HG02943 (cell line): ENCODE measurements at regions not wholly inside any gene's neighbourhood (a gene's known extent, or its start where the extent isn't known, plus 50 kb on each side); places are given as distances from the start of the nearest gene placed in this dataset.

Experiments used
- ATAC-seq: cut with Tn5 transposase; IDR thresholded peaks from one replicate; pipeline ENCODE4 v1.9.1; 2021; ENCODE audit warnings: mild to moderate bottlenecking, low read depth, moderate library complexity; ENCODE audit not compliant: unreplicated experiment

DNA sequence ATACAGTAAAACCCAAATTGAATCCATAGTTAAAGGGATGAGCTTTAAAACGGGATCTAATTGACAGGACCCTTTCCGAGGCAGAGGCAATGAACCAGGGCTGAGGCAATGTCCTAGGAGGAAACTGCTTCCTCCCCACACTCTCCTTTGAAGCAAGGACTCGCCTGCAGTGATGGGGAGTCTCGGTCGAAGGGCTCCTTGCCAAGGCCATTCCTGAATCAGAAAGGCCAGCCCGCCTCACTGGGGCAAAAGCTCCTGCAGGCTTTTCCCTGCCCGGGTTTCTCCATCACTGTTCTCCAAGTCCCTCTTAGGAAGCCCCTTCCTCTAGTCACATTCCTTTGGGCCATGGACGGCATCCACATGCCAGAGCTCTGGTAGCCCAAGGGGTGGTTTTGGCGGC lies 132.0 kb downstream of the RBFOX3 start:
- ATAC-seq = no peak

DNA sequence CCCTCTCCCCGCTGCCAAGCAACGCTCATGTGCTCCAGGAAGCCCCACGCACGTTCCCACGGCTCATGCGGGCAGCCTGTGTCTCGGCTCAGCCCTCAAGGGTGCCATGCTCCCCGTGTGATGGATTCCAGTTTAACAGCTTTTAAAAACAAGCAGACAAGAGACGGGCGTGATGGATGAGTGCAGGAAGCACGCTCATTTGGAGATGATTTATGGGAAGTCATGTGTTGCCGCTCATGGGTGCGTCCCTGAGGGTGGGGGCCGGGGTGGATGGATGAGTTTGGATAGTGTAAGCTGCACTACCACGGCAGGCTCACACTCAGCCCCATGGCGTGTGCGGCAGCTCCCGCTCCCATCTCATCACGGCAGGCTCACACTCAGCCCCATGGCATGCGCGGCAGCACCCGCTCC lies 132.8 kb downstream of the RBFOX3 start:
- no peak for ATAC-seq

DNA sequence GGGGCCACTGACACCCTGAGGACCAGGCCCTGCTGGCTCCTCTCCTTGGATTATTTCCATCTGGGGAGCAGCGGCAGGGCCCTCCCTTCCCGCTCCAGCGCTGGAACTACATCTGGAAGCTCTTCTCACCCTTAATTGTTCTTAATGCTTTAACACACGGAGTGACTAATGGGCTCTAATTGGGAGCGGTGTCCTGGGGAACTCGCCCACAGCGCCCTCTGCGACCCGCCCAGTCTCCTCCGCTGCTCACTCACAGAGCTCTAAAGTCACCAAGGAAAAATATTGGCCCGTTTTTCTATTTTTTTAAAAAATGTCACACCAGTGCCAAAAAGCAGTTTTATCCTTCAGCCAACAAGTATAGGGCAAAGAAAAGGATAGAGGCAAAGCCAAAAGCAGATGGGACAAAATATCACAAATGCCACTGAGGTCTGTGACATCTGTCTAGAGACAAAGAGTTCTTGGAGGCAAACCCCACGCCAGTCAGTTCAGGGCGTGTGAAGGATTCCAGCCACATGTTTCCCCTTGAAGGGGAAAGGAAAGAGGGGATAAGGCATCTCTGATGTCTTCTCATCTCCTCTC lies 134.7 kb downstream of the RBFOX3 start:
- no peak for ATAC-seq

DNA sequence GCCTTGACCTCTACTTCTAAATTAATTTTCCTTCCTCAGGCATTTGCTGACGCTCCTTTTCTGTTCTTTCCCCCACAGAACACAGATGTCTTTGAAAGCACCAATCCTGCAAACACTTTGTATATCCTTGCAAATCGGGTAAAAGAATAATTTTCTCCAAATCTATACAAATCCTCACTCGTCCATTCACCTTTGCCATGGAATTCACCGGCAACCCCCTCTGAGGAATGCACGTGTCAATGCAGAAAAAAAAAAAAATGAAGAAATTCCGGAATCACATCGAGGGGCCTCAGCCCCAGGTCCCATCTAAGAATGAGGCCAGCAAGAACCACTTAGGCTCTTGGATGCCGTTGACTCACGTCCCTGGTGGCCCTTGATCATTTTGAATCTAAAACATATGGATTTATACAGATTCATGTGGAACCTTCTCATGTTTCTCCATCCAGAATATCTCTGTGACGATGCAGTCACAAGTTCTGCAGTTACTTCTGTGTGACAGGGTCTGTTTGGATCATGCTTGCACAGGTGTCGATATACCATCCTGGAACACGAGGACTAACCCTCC lies 136.9 kb downstream of the RBFOX3 start:
- no peak for ATAC-seq

DNA sequence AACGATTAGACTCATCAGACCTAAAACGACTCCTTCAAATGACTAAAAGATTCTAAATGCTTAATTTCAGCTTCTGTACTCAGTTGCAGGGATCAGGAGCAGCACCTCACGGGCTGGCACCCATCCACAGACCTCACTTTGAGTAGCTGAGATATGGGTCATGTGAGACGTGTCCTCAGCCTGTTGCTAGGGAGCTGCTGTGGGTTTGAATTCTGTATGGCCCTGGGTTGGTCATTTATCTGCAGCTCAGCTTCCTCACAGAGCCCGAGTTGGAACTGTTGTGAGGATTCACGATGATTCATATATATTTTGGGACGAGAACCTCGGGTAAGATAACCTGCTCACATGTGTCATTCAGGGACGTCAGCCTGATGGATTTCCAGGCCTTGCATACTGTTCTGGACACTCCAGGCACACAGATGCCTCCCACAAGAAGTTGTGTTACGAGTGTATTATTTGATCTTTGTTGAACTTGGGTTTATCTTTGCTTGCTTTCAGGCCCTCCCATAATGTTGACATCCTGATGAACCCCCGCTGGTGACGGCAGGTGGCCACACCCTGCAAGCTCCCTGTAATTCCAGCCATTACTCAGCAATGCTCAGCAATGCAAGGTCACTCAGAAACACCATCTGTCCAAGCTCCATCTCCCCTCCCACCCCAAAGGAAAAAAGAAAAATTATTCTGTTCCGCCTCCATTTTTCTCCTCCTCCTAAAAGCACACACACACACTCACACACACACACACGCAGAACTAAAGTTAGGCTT lies 137.6 kb downstream of the RBFOX3 start:
- no peak for ATAC-seq

DNA sequence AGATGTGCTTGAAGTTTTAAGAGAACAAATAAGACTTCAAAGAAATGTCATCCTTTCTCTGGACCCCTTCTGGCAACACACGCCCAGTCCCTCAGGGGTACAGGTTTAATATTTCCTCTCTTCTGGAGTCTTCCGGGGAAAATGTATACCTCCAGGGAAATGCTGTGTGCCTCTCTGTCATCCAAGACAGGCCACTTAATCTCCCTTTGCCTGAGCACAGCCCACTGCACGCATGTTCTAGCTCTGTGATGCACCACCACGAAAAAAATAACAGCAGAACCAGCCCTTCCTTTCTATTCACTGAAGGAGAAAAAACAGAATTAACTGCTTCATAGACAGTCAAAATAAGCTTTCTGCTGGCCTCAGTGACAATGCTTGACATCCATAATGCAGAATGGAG lies 140.1 kb downstream of the RBFOX3 start:
- no peak for ATAC-seq

DNA sequence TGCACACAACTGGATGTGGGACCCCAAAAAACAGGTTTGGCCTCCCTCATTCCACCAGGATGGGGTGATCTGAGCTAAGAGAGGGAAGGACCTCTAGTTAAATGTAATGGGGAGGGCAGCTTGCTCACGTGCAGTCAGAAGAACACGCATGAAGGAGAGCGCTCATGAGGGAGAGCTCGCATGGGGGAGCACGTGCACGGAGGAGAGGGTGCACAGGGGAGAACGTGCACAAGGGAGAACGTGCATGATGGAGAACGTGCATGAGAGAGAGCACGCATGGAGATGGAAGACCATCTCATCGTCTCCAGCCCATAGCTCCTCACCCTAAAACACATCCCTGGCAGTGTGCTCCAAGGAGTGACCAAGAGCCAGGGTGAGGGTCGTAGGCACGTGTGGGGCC lies 141.2 kb downstream of the RBFOX3 start:
- no peak for ATAC-seq

DNA sequence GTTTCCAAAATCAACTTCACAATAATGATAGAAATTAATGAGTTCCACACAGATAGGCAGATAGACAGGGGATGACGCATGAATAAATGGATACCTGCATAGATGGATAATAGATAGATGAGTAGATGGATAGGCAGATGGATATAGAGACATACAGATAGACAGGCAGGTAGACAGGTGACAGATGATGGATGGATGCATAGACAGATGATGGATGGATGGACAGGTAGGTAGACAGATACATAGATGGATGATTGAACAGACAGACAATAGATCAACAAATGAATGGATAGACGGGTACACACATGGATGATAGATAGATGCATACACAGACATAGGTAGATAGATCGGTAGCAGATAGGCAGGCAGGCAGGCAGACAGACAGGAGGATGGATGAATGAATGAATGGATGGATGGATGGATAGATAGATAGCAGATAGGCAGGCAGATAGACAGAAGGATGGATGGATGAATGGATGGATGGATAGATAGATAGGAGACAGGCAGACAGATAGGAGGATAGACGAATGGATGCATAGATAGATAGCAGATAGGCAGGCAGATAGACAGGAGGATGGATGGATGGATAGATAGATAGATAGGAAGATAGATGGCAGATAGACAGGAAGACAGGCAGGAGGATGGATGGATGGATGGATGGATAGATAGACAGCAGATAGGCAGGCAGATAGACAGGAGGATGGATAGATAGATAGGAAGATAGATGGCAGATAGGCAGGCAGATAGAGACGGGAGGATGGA lies 142.5 kb downstream of the RBFOX3 start:
- ATAC-seq = no peak

DNA sequence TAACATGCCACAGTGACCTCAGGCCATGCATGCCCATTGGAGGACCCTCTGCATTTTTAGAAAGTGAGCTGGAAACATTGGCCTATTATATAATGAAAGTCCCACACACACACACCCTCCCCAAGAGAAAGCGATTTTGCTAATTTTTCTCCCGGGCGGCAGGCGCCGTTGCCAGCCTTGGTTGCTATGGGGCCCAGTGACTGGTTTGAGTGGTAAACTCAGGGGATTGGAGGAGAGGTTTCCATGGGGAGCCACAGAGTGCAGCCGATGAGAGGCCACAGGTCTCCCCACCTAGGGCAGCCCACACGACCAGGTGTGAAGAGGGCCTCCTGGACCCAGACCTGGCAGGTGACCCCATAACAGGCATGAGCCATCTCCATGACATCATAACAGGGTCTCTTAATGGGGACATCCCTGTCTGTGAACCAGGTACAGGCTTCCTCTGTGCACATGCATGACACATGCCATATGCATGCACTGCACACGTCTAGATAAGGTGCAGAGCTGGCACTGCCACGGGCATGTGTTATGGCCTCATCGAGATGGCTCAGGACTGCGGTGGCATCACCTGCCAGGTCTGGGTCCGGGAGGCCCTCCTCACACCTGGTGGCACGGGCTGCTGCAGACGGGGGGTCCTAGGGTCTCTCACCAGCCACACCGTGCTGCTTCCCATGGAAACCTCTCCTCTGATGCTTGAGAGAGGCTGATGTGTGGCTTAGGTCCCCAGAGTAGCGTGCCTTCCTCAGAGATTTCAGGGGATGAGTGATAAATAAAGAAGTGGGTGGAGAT lies 144.1 kb downstream of the RBFOX3 start:
- no peak for ATAC-seq

DNA sequence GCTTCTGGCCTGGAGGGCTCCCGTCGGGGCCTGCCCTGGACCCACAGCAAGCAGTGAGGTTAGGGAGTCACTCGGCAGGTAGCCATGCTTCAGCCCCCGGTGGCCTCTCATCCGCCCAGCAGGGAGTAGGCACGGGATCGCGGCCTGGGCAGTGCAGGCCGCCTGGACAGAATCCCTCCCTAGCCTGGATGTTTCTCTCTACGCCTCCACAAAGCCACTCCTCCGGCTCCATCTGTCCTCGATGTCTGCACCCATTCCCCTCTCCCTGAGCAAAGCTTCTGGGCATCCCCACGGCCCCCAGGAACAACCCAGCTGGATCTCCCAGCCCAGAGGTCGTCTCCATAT lies 145.2 kb downstream of the RBFOX3 start:
- no peak for ATAC-seq

DNA sequence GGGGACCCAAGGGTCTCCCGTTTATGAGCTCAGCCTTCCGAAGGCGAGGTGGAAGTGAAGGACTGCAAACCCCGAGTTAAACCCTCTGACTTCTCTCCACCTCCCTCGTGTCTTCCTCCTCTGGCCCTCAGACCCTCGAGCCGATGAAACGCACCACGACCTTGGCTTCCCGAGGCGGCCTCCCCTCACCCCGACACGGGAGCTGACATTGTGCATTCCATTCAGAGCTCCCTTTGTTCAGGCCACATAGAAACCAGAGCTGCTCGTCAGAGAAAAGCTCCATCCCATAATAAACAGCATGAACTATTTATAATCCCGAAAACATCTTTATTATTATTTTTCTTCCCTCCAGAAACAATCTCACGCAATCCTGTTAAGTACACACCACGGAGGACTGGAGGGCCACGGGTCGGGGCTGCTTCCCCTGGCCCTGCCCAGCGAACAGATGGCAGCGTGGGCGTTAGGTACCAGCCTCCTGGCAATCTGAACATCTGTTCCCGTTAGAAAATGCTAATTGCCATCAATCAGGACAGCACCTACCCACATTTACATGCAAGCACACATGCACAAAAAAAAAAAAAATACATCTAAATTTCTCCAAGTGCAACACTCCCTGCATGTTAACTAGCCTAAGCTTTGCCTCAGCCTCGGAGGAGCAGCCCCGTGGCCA lies 145.7 kb downstream of the RBFOX3 start:
- no peak for ATAC-seq

DNA sequence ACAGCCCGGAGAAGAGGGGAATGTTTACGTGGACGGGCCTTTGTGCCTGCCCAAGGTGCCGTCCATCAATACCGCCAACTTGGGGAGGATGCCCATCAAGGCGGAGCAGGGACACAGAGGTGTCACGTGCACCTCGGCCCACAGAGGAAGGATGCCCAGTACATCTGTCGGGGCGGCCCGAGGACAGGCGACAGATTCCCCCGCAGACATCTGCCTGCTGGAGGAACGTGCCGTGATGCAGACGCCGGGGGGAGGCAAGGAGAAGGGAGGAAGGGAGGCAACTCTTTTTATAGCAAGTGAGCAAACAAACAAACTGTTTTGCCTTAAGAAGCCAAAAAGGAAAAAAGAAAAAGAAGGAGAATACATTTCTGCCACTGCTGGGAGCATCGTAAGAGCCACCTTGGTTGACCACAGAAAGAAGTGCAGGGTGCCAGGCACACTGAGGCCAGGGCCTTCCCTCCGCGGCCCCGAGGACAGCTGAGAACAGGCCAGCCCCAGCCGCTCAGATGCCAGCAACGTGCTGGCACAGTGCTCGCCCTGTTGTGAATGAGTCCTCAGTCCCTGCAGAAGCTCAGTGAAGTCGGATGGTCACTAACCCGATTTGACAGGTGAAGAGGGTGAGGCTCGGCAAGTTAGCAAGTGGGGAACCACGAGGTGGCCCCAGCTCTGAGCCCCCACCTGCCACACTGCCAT lies 146.4 kb downstream of the RBFOX3 start:
- no peak for ATAC-seq

DNA sequence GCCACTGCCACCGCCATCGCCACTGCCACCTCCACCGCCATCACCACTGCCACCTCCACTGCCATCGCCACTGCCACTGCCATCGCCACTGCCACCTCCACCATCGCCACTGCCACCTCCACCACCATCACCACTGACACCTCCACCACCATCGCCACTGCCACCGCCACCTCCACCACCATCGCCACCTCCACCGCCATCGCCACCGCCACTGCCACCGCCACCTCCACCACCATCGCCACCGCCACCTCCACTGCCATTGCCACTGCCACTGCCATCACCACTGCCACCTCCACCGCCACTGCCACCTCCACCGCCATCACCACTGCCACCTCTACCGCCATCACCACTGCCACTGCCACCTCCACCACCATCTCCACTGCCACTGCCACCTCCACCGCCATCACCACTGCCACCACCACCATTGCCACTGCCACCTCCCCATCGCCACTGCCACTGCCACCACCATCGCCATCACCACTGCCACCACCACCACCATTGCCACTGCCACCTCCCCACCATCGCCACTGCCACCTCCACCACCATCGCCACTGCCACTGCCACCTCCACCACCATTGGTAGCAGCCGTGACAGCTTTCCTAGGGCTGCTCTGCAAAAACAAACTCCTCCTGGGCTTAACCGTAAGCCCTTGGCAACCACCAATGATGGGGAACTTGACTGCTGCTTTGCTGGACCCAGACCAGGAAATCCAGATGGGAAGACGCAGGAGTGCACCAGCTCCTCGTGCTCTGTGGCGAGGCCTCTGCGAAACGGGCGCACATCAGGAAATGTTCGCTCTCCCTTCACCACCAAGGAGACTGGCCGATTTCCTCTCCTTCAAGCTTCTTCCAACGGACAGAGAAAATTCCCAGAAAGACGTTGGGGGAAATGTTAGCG lies 147.2 kb downstream of the RBFOX3 start:
- ATAC-seq = no peak

DNA sequence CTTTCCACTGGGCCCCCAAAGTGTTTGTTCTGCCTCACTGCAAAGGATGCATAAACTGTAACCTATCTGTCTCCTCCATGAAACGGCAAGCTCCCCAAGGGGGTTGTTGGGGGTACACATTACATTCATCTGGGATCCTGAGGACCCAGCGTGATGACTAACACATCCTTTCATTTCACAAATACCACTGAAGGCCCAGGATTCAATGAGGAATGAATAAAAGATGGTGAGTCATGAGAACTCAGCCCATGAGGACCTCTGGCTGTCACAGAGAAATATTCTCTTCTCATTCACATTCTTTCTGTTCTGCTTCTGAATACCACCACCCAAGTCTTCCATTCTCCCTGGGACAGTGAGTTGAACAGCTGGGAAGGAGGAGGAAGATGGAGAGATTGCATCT lies 149.8 kb downstream of the RBFOX3 start:
- ATAC-seq = no peak

DNA sequence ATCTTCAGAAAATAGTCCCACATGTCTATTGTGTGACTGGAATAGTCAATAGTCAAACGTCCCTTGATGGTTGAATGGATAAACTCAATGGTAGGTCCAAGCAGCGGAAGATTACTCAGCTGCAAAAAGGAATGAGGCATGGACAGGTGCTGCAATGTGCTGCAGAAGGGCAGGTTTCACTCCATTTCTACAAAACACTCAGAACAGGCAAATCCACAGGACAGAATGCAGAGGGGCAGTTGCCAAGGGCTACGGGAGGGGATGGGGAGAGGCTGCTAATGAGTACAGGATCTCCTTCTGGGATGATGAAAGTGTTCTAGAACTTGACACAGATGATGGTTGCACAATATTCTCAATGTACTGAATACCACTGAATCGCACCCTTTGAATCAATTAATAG lies 151.0 kb downstream of the RBFOX3 start:
- ATAC-seq = no peak

DNA sequence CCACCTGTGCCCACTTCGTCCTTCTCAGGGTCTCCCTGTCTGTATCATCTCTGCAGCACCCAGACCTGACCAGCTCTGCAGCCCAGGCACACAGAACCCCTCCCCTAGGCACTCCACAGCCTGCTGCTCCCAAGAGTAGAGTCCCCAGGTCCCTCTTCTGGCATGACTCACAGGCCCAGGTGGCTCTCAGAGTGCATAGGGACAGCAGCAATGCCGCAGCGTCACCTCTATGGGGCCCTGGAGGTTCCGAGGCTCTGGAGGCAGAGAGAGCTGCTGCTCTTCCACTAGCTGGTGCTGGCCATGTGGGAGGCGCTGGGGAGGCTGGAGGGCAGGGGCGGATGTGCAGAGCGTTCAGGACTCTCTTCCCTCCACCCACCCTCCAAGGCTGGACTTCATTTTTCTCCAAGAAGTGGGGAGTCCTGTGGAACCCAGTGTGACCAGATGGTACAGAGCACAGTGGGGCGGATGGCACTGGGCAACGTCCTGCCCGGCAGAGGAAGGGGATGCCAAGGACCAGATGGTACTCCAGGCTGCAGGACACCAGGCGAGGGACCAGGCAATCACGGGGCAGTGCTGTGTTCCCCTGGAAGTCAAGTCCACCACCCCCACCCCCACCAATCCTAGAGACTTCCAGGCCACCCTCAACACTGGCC lies 151.7 kb downstream of the RBFOX3 start:
- no peak for ATAC-seq

DNA sequence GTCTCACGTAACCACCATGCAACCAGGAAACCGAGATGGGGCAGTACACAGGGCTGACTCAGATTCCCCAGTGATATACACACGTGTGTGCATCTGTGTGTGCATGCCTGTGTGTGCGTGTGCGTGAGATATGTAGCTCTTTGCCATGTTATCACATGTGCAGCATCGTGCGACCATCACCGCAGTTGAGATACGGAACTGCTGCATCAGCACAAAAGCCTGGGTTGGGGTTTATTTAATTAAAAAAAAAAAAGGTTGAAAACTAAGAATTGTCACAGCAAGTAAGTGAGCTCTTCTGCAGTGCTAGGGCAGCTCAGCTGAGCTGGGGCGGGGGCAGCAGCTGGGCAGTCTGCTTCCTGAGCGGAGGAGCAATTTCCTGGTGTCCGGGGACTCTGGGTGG lies 152.5 kb downstream of the RBFOX3 start:
- ATAC-seq = no peak

DNA sequence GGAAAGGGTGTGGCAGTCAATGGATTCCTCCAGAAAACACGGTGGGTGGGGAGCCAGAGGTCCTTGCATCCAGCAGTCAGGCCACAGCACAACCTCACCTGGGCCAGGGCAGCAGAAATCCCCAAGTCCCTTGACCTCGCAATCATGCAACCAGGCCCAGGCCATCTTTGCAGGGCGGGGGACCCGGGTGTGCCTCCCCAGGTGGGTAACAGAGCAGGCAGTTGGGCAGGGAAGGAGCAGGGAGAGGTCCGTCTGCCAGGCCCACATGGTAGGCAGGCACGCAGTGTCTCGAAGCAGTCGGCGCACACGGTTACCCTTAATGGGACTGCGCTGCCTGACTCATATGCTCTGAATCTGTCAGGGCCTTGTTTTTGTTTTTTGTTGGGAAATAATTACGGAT lies 153.0 kb downstream of the RBFOX3 start:
- ATAC-seq = no peak
